HCT116 (cell line): ENCODE measurements at regions not wholly inside any gene's neighbourhood (a gene's known extent, or its start where the extent isn't known, plus 50 kb on each side); places are given as distances from the start of the nearest gene placed in this dataset.

Experiments
- ATAC-seq: fragments of 200-7000 bp; cut with Tn5 transposase; 2 replicates; pipeline ENCODE4 v1.9.1; 2020; ENCODE audit warnings: mild to moderate bottlenecking, moderate library complexity
- BruUV-seq: library from RNA; stranded (reverse); fragments of 400-500 nt; replicated peaks from 2 replicates; lab custom pipeline; 2021; lab: Mats Ljungman, UMichigan
- CTCF ChIA-PET: fragments of 300-600 bp; sonication (Branson Sonifier 250); formaldehyde crosslinking; loops from one replicate; lab custom pipeline; 2021; ENCODE audit warnings: antibody characterized with exemption; lab: Charles Lee
- POLR2A ChIA-PET: fragments of 300-600, 350-600 bp; sonication (Branson Sonifier 250); formaldehyde crosslinking; loops from one replicate; lab custom pipeline; 2021; ENCODE audit warnings: antibody characterized with exemption; lab: Charles Lee
- RAD21 ChIA-PET, 2 experiments: fragments of 300-600 bp; sonication (Branson Sonifier 250); formaldehyde crosslinking; loops; one replicate each; lab custom pipeline; 2023; ENCODE audit warnings: low total read pairs in 2 of 2; ENCODE audit not compliant: uncharacterized antibody in 2 of 2, unreplicated experiment in 2 of 2, low non-redundant PET in 1 of 2; lab: Charles Lee
- DNase-seq: peaks from one replicate; pipeline ENCODE4 v3.0.0-alpha.2; 2010; ENCODE audit warnings: low read depth, low spot score
- H2AFZ ChIP-seq: fragments of 200-600 bp; shearing (Covaris generic), sonication (generic); 2 replicates; pipeline ENCODE4 v1.6.1; 2017; ENCODE audit warnings: low read depth, mixed run types, mixed read lengths, antibody characterized with exemption, low read length; ENCODE audit not compliant: poor library complexity, severe bottlenecking
- H3K27ac ChIP-seq: 2 replicates; pipeline ENCODE4 v1.5.1; 2012; ENCODE audit warnings: low read depth, low read length
- H3K27me3 ChIP-seq: fragments of 200-600 bp; sonication (generic); 2 replicates; pipeline ENCODE4 v1.6.1; 2016; ENCODE audit warnings: mixed run types, low read length, mixed read lengths; ENCODE audit not compliant: insufficient read depth
- H3K36me3 ChIP-seq, 2 experiments: fragments of 200-500 bp in 1 of 2; fragments of 200-600 bp in 1 of 2; sonication (Bioruptor generic) in 1 of 2; sonication (generic) in 1 of 2; 2 replicates each; pipeline versions ENCODE4 v1.5.1 to v1.6.1; 2014 to 2016; ENCODE audit warnings: low read length in 2 of 2, inconsistent platforms in 1 of 2, mixed read lengths in 1 of 2, mixed run types in 1 of 2; ENCODE audit not compliant: insufficient read depth in 2 of 2, control insufficient read depth in 1 of 2
- H3K4me1 ChIP-seq, 2 experiments: fragments of 200-600 bp in 1 of 2; sonication (generic) in 1 of 2; 2 replicates each; pipeline versions ENCODE4 v1.5.1 to v1.6.1; 2012 to 2017; ENCODE audit warnings: low read length in 2 of 2, inconsistent platforms in 1 of 2, mild to moderate bottlenecking in 1 of 2, mixed read lengths in 1 of 2, mixed run types in 1 of 2, moderate library complexity in 1 of 2; ENCODE audit not compliant: insufficient read depth in 2 of 2, control insufficient read depth in 1 of 2
- H3K4me2 ChIP-seq: fragments of 200-600 bp; sonication (generic); 2 replicates; pipeline ENCODE4 v1.6.1; 2017; ENCODE audit warnings: mixed run types, low read length, mixed read lengths
- H3K4me3 ChIP-seq, 2 experiments: fragments of 200-600 bp in 1 of 2; sonication (generic) in 1 of 2; replicated peaks in 1 of 2; 2 replicates each; pipeline ENCODE4 v1.5.1; 2011 to 2016; ENCODE audit warnings: low read length in 2 of 2, control low read depth in 1 of 2, low read depth in 1 of 2, mild to moderate bottlenecking in 1 of 2, mixed read lengths in 1 of 2, mixed run types in 1 of 2
- H3K79me2 ChIP-seq: fragments of 200-600 bp; sonication (generic); 2 replicates; pipeline ENCODE4 v1.6.1; 2017; ENCODE audit warnings: mild to moderate bottlenecking, mixed run types, low read length, moderate library complexity, mixed read lengths; ENCODE audit not compliant: insufficient read depth
- H3K9ac ChIP-seq: fragments of 200-600 bp; sonication (generic); 2 replicates; pipeline ENCODE4 v1.6.1; 2016; ENCODE audit warnings: low read length, mixed read lengths
- H3K9me2 ChIP-seq: fragments of 200-600 bp; sonication (generic), shearing (Covaris generic); 2 replicates; pipeline ENCODE4 v1.6.1; 2017; ENCODE audit warnings: mixed run types, mild to moderate bottlenecking, moderate library complexity; ENCODE audit not compliant: insufficient read depth
- H3K9me3 ChIP-seq, 2 experiments: fragments of 200-500 bp in 1 of 2; fragments of 200-600 bp in 1 of 2; sonication (Bioruptor generic) in 1 of 2; sonication (generic) in 1 of 2; 2 replicates each; pipeline ENCODE4 v1.6.1; 2014 to 2017; ENCODE audit warnings: low read length in 2 of 2, mixed read lengths in 2 of 2, inconsistent platforms in 1 of 2, low read depth in 1 of 2, mild to moderate bottlenecking in 1 of 2, mixed run types in 1 of 2, moderate library complexity in 1 of 2; ENCODE audit not compliant: control insufficient read depth in 1 of 2, insufficient read depth in 1 of 2
- H4K20me1 ChIP-seq: fragments of 200-600 bp; sonication (generic), shearing (Covaris generic); 2 replicates; pipeline ENCODE4 v1.6.1; 2017; ENCODE audit warnings: mixed run types, mild to moderate bottlenecking, moderate library complexity; ENCODE audit not compliant: insufficient read depth
- CBX3 ChIP-seq: IDR thresholded peaks from 2 replicates; pipeline ENCODE4 v1.6.1; 2012; ENCODE audit warnings: low read depth
- CEBPB ChIP-seq: IDR thresholded peaks from 2 replicates; pipeline ENCODE4 v1.6.1; 2012; ENCODE audit warnings: low read depth
- ELF1 ChIP-seq: IDR thresholded peaks from 2 replicates; pipeline ENCODE4 v1.6.1; 2012; ENCODE audit warnings: low read depth, borderline replicate concordance
- EZH2 ChIP-seq: fragments of 200-600 bp; sonication (generic); IDR thresholded peaks from 2 replicates; pipeline ENCODE4 v1.6.1; 2017; ENCODE audit warnings: antibody characterized with exemption, mixed run types
- POLR2A ChIP-seq: IDR thresholded peaks from 2 replicates; pipeline ENCODE4 v1.7.0; 2011; ENCODE audit warnings: borderline replicate concordance; ENCODE audit not compliant: insufficient read depth, insufficient read length; ENCODE audit errors: extremely low read depth
- POLR2AphosphoS5 ChIP-seq: IDR thresholded peaks from 2 replicates; pipeline ENCODE4 v1.6.1; 2011; ENCODE audit warnings: mild to moderate bottlenecking, low read depth, low read length, moderate library complexity
- RAD21 ChIP-seq: IDR thresholded peaks from 2 replicates; pipeline ENCODE4 v1.6.1; 2012; ENCODE audit warnings: low read depth, mild to moderate bottlenecking
- SIN3A ChIP-seq: IDR thresholded peaks from 2 replicates; pipeline ENCODE4 v1.6.1; 2012; ENCODE audit warnings: low read depth
- SP1 ChIP-seq: IDR thresholded peaks from 2 replicates; pipeline ENCODE4 v1.6.1; 2012; ENCODE audit warnings: low read depth
- SRF ChIP-seq: IDR thresholded peaks from 2 replicates; pipeline ENCODE4 v1.6.1; 2012; ENCODE audit warnings: low read depth
- TCF7L2 ChIP-seq: IDR thresholded peaks from 2 replicates; pipeline ENCODE4 v1.7.0; 2011; ENCODE audit warnings: borderline replicate concordance, inconsistent platforms; ENCODE audit not compliant: insufficient read depth, insufficient read length; ENCODE audit errors: extremely low read depth
- YY1 ChIP-seq: IDR thresholded peaks from 2 replicates; pipeline ENCODE4 v1.6.1; 2011; ENCODE audit warnings: low read length, low read depth, moderate library complexity, mild to moderate bottlenecking; ENCODE audit not compliant: insufficient replicate concordance; ENCODE audit errors: extremely low read depth
- intact Hi-C: fragments of 100-400 bp; cut with micrococcal nuclease; formaldehyde crosslinking; loops from 2 replicates; pipeline ENCODE4 v1.10.0; 2022
- TF ChIP-seq, protein P1 (sequence below): IDR thresholded peaks from 2 replicates; pipeline ENCODE4 v1.6.1; 2012
- TF ChIP-seq, protein P2 (sequence below): IDR thresholded peaks from 2 replicates; pipeline ENCODE4 v1.6.1; 2012; ENCODE audit warnings: low read depth
- TF ChIP-seq, protein P3 (sequence below): IDR thresholded peaks from 2 replicates; pipeline ENCODE4 v1.6.1; 2011; ENCODE audit warnings: mild to moderate bottlenecking, low read length, moderate library complexity; ENCODE audit not compliant: insufficient replicate concordance; ENCODE audit errors: extremely low read depth
- TF ChIP-seq, protein P4 (sequence below), 3 experiments: fragments of 200-600 bp in 1 of 3; sonication (generic) in 1 of 3; IDR thresholded peaks in 2 of 3; conservative IDR thresholded peaks in 1 of 3; 2 replicates each; pipeline ENCODE4 v1.5.1; 2012 to 2017; ENCODE audit warnings: low read depth in 2 of 3, low read length in 2 of 3, antibody characterized with exemption in 1 of 3, borderline replicate concordance in 1 of 3, control low read depth in 1 of 3, mild to moderate bottlenecking in 1 of 3, mixed read lengths in 1 of 3, mixed run types in 1 of 3, moderate library complexity in 1 of 3; ENCODE audit not compliant: insufficient read depth in 1 of 3

DNA sequence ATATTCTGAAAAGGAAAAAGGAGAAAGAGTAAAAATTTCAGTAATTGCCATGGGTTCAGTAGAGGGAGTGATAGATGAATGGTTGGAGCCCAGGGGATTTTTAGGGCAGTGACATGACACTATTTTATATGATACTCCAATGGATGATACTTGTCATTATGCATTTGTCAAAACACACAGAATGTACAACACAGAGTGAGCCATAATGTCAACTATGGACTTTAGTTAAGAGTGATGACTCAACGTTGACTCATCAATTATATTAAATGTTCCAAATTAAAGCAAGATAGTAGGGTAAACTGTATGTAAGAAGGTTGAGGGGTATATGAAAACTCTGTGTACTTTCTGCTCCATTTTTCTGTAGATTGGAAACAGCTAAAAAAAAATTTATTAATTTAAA, 586.4 kb downstream of the TAF11L14 start:
- no peak overlapping the region for H3K27ac ChIP-seq
- H3K79me2 ChIP-seq = no peaks in the 10 kb centered on the region
- RAD21 ChIA-PET = no interaction called here
- CTCF ChIA-PET = no interaction called here
- no peak overlapping the region for H3K4me2 ChIP-seq
- ATAC-seq (no peak), DNase-seq (no peak)
- no peak overlapping the region for H3K4me3 ChIP-seq
- H2AFZ ChIP-seq = no peak overlapping the region
- TF ChIP-seq, protein P1, sequence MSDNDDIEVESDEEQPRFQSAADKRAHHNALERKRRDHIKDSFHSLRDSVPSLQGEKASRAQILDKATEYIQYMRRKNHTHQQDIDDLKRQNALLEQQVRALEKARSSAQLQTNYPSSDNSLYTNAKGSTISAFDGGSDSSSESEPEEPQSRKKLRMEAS = no peak
- TF ChIP-seq TCF7L2 (no peak), SIN3A (no peak), POLR2A (no peak), CEBPB (no peak), EZH2 (no peak), SRF (no peak), ELF1 (no peak), POLR2AphosphoS5 (no peak), RAD21 (no peak), SP1 (no peak), YY1 (no peak), CBX3 (no peak)
- TF ChIP-seq, protein P2, sequence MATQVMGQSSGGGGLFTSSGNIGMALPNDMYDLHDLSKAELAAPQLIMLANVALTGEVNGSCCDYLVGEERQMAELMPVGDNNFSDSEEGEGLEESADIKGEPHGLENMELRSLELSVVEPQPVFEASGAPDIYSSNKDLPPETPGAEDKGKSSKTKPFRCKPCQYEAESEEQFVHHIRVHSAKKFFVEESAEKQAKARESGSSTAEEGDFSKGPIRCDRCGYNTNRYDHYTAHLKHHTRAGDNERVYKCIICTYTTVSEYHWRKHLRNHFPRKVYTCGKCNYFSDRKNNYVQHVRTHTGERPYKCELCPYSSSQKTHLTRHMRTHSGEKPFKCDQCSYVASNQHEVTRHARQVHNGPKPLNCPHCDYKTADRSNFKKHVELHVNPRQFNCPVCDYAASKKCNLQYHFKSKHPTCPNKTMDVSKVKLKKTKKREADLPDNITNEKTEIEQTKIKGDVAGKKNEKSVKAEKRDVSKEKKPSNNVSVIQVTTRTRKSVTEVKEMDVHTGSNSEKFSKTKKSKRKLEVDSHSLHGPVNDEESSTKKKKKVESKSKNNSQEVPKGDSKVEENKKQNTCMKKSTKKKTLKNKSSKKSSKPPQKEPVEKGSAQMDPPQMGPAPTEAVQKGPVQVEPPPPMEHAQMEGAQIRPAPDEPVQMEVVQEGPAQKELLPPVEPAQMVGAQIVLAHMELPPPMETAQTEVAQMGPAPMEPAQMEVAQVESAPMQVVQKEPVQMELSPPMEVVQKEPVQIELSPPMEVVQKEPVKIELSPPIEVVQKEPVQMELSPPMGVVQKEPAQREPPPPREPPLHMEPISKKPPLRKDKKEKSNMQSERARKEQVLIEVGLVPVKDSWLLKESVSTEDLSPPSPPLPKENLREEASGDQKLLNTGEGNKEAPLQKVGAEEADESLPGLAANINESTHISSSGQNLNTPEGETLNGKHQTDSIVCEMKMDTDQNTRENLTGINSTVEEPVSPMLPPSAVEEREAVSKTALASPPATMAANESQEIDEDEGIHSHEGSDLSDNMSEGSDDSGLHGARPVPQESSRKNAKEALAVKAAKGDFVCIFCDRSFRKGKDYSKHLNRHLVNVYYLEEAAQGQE = no peak
- TF ChIP-seq, protein P3, sequence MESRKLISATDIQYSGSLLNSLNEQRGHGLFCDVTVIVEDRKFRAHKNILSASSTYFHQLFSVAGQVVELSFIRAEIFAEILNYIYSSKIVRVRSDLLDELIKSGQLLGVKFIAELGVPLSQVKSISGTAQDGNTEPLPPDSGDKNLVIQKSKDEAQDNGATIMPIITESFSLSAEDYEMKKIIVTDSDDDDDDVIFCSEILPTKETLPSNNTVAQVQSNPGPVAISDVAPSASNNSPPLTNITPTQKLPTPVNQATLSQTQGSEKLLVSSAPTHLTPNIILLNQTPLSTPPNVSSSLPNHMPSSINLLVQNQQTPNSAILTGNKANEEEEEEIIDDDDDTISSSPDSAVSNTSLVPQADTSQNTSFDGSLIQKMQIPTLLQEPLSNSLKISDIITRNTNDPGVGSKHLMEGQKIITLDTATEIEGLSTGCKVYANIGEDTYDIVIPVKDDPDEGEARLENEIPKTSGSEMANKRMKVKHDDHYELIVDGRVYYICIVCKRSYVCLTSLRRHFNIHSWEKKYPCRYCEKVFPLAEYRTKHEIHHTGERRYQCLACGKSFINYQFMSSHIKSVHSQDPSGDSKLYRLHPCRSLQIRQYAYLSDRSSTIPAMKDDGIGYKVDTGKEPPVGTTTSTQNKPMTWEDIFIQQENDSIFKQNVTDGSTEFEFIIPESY = no peak
- TF ChIP-seq, protein P4, sequence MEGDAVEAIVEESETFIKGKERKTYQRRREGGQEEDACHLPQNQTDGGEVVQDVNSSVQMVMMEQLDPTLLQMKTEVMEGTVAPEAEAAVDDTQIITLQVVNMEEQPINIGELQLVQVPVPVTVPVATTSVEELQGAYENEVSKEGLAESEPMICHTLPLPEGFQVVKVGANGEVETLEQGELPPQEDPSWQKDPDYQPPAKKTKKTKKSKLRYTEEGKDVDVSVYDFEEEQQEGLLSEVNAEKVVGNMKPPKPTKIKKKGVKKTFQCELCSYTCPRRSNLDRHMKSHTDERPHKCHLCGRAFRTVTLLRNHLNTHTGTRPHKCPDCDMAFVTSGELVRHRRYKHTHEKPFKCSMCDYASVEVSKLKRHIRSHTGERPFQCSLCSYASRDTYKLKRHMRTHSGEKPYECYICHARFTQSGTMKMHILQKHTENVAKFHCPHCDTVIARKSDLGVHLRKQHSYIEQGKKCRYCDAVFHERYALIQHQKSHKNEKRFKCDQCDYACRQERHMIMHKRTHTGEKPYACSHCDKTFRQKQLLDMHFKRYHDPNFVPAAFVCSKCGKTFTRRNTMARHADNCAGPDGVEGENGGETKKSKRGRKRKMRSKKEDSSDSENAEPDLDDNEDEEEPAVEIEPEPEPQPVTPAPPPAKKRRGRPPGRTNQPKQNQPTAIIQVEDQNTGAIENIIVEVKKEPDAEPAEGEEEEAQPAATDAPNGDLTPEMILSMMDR (IDR thresholded peaks at IDR 0.05 in 2 of 3, conservative IDR thresholded peaks at IDR 0.05 in 1 of 3; ENCODE audit: borderline replicate concordance in 1 of 3, insufficient read depth in 1 of 3, low read depth in 2 of 3, low read length in 2 of 3) = no peak
- no peaks in the 10 kb centered on the region for H3K9me2 ChIP-seq
- intact Hi-C loops = no loop called here
- H4K20me1 ChIP-seq = no peaks in the 10 kb centered on the region
- POLR2A ChIA-PET = no interaction called here
- no TSS peak for BruUV-seq
- no peaks in the 10 kb centered on the region for H3K36me3 ChIP-seq
- peaks cover 0 to 12% of the 10 kb centered on the region in 2 experiments; a peak in 3 of 4 replicates for H3K9me3 ChIP-seq
- no peaks in the 10 kb centered on the region for H3K27me3 ChIP-seq
- no peaks in the 10 kb centered on the region for H3K4me1 ChIP-seq
- no peak overlapping the region for H3K9ac ChIP-seq
